H9 (cell line): ENCODE measurements at regions not wholly inside any gene's neighbourhood (a gene's known extent, or its start where the extent isn't known, plus 50 kb on each side); places are given as distances from the start of the nearest gene placed in this dataset.

Experiments
- DNase-seq: peaks from one replicate; pipeline ENCODE4 v3.0.0-alpha.2; 2017
- H2AFZ ChIP-seq: one replicate; pipeline ENCODE4 v1.6.1; 2013; ENCODE audit warnings: mild to moderate bottlenecking, low read length, control low read depth, moderate library complexity
- H2AK5ac ChIP-seq: 2 replicates; pipeline ENCODE4 v1.6.1; 2013; ENCODE audit warnings: low read length, control low read depth, mixed read lengths; ENCODE audit not compliant: insufficient read length
- H2BK120ac ChIP-seq: one replicate; pipeline ENCODE4 v1.6.1; 2013; ENCODE audit warnings: low read depth, mild to moderate bottlenecking, low read length, control low read depth, inconsistent platforms; ENCODE audit not compliant: poor library complexity, severe bottlenecking
- H2BK12ac ChIP-seq: 2 replicates; pipeline ENCODE4 v1.6.1; 2013; ENCODE audit warnings: low read length, control low read depth, mixed read lengths, low read depth; ENCODE audit not compliant: insufficient read length
- H2BK15ac ChIP-seq: 2 replicates; pipeline ENCODE4 v1.6.1; 2013; ENCODE audit warnings: low read depth, low read length, control low read depth
- H2BK20ac ChIP-seq: one replicate; pipeline ENCODE4 v1.6.1; 2013; ENCODE audit warnings: low read depth, mild to moderate bottlenecking, low read length, control low read depth, inconsistent platforms; ENCODE audit not compliant: poor library complexity, severe bottlenecking
- H2BK5ac ChIP-seq: 2 replicates; pipeline ENCODE4 v1.6.1; 2013; ENCODE audit warnings: low read length, control low read depth, mixed read lengths; ENCODE audit not compliant: insufficient read length
- H3K14ac ChIP-seq: 2 replicates; pipeline ENCODE4 v1.6.1; 2013; ENCODE audit warnings: low read length, control low read depth; ENCODE audit not compliant: insufficient read depth
- H3K18ac ChIP-seq: 2 replicates; pipeline ENCODE4 v1.6.1; 2013; ENCODE audit warnings: low read depth, mild to moderate bottlenecking, mixed read lengths, low read length, control low read depth; ENCODE audit not compliant: insufficient read length
- H3K23ac ChIP-seq: 2 replicates; pipeline ENCODE4 v1.6.1; 2013; ENCODE audit warnings: low read length, control low read depth, mixed read lengths, low read depth; ENCODE audit not compliant: insufficient read length
- H3K23me2 ChIP-seq: 2 replicates; pipeline ENCODE4 v1.6.1; 2013; ENCODE audit warnings: low read depth, mild to moderate bottlenecking, mixed read lengths, low read length, control low read depth; ENCODE audit not compliant: insufficient read length, poor library complexity, severe bottlenecking
- H3K27ac ChIP-seq: 2 replicates; pipeline ENCODE4 v1.5.1; 2013; ENCODE audit warnings: low read length, control low read depth, mixed read lengths, low read depth; ENCODE audit not compliant: insufficient read length
- H3K27me3 ChIP-seq: 2 replicates; pipeline ENCODE4 v1.6.1; 2013; ENCODE audit warnings: low read length, control low read depth, inconsistent platforms; ENCODE audit not compliant: insufficient read depth
- H3K4ac ChIP-seq: 2 replicates; pipeline ENCODE4 v1.6.1; 2013; ENCODE audit warnings: low read depth, mild to moderate bottlenecking, control low read depth, inconsistent platforms, low read length, moderate library complexity
- H3K4me1 ChIP-seq: 2 replicates; pipeline ENCODE4 v1.6.1; 2013; ENCODE audit warnings: low read length, control low read depth, inconsistent platforms; ENCODE audit not compliant: insufficient read depth
- H3K4me2 ChIP-seq: 2 replicates; pipeline ENCODE4 v1.6.1; 2013; ENCODE audit warnings: low read length, control low read depth, mixed read lengths; ENCODE audit not compliant: insufficient read length, insufficient read depth
- H3K56ac ChIP-seq: 2 replicates; pipeline ENCODE4 v1.6.1; 2013; ENCODE audit warnings: low read depth, mild to moderate bottlenecking, mixed read lengths, low read length, control low read depth; ENCODE audit not compliant: insufficient read length
- H3K79me1 ChIP-seq: 2 replicates; pipeline ENCODE4 v1.6.1; 2013; ENCODE audit warnings: low read depth, mild to moderate bottlenecking, moderate library complexity, low read length, control low read depth, inconsistent platforms; ENCODE audit not compliant: insufficient read depth, poor library complexity, severe bottlenecking
- H3K79me2 ChIP-seq: 2 replicates; pipeline ENCODE4 v1.6.1; 2013; ENCODE audit warnings: low read length, control low read depth, inconsistent platforms; ENCODE audit not compliant: insufficient read depth
- H3K9ac ChIP-seq: 2 replicates; pipeline ENCODE4 v1.6.1; 2013; ENCODE audit warnings: low read length, control low read depth, mixed read lengths; ENCODE audit not compliant: insufficient read length; ENCODE audit errors: extremely low read depth
- H3K9me3 ChIP-seq: one replicate; pipeline ENCODE4 v1.6.1; 2013; ENCODE audit warnings: low read depth, low read length, inconsistent platforms; ENCODE audit not compliant: control insufficient read depth
- H3T11ph ChIP-seq: one replicate; pipeline ENCODE4 v1.6.1; 2013; ENCODE audit warnings: mild to moderate bottlenecking, low read length, control low read depth, inconsistent platforms
- H4K20me1 ChIP-seq: one replicate; pipeline ENCODE4 v1.6.1; 2013; ENCODE audit not compliant: control insufficient read depth, insufficient read length, insufficient read depth
- H4K5ac ChIP-seq: 2 replicates; pipeline ENCODE4 v1.6.1; 2013; ENCODE audit warnings: low read depth, mild to moderate bottlenecking, mixed read lengths, low read length, control low read depth; ENCODE audit not compliant: insufficient read length
- H4K8ac ChIP-seq: replicated peaks from 2 replicates; pipeline ENCODE4 v1.6.1; 2013; ENCODE audit warnings: low read length, control low read depth, mixed read lengths, low read depth; ENCODE audit not compliant: insufficient read length
- H4K91ac ChIP-seq: 2 replicates; pipeline ENCODE4 v1.6.1; 2013; ENCODE audit warnings: low read depth, mild to moderate bottlenecking, moderate library complexity, mixed read lengths, low read length, control low read depth; ENCODE audit not compliant: insufficient read length
- H3K27ac Mint-ChIP-seq, 3 experiments: 2 replicates in 2 of 3; 3 replicates in 1 of 3; pipeline ENCODE4 v1.8.0; 2020 to 2021; ENCODE audit warnings: mixed read lengths in 3 of 3, mild to moderate bottlenecking in 1 of 3, moderate library complexity in 1 of 3
- H3K27me3 Mint-ChIP-seq: 2 replicates; pipeline ENCODE4 v1.8.0; 2021; ENCODE audit warnings: low read depth, mild to moderate bottlenecking, moderate library complexity, mixed read lengths
- H3K36me3 Mint-ChIP-seq, 3 experiments: 2 replicates in 2 of 3; 3 replicates in 1 of 3; pipeline ENCODE4 v1.8.0; 2020 to 2021; ENCODE audit warnings: low read depth in 3 of 3, mixed read lengths in 3 of 3; ENCODE audit not compliant: insufficient read depth in 1 of 3
- H3K4me1 Mint-ChIP-seq, 2 experiments: 2 replicates each; pipeline ENCODE4 v1.8.0; 2020; ENCODE audit warnings: mixed read lengths in 2 of 2
- H3K4me3 Mint-ChIP-seq, 2 experiments: 2 replicates in 1 of 2; 3 replicates in 1 of 2; pipeline ENCODE4 v1.8.0; 2020 to 2021; ENCODE audit warnings: mild to moderate bottlenecking in 2 of 2, mixed read lengths in 2 of 2, moderate library complexity in 1 of 2
- H3K9me3 Mint-ChIP-seq, 2 experiments: 2 replicates in 1 of 2; 3 replicates in 1 of 2; pipeline ENCODE4 v1.8.0; 2020; ENCODE audit warnings: mild to moderate bottlenecking in 2 of 2, mixed read lengths in 2 of 2, moderate library complexity in 1 of 2
- CTCF ChIP-seq: fragments of 200-600 bp; sonication (generic); conservative IDR thresholded peaks from 3 replicates; pipeline ENCODE4 v1.8.0; 2021; ENCODE audit warnings: antibody characterized with exemption, mild to moderate bottlenecking
- WGBS: extraction: QIAGEN DNeasy Blood & Tissue Kit; methylation state at CpG from one replicate; pipeline ENCODE4 v1.1.7; 2013; ENCODE audit warnings: missing lambda C conversion rate, low lambda C conversion rate, mixed read lengths; ENCODE audit not compliant: insufficient read length; ENCODE audit errors: extremely low coverage; 5-methylcytosine and 5-hydroxymethylcytosine counted together

GRCh38 chr15:92705764-92706163 is 50.2 kb upstream of the FAM174B start:
- Histone ChIP-seq H3K4me1 (no peaks in the 10 kb centered on the region), H3K9me3 (no peaks in the 10 kb centered on the region), H3K23me2 (no peaks in the 10 kb centered on the region), H3K56ac (no peak overlapping the region), H3T11ph (no peak overlapping the region), H2BK12ac (no peak overlapping the region), H3K27ac (no peak overlapping the region), H3K14ac (no peak overlapping the region), H3K27me3 (no peaks in the 10 kb centered on the region), H3K23ac (no peak overlapping the region), H4K8ac (no peak overlapping the region), H2BK120ac (no peak overlapping the region), H3K18ac (no peak overlapping the region), H2BK5ac (no peak overlapping the region), H4K20me1 (no peaks in the 10 kb centered on the region), H4K5ac (no peak overlapping the region), H3K79me1 (no peaks in the 10 kb centered on the region), H2AFZ (no peak overlapping the region), H3K4ac (no peak overlapping the region), H3K4me2 (no peak overlapping the region), H2BK20ac (no peak overlapping the region), H2AK5ac (no peak overlapping the region), H3K79me2 (no peaks in the 10 kb centered on the region), H3K9ac (no peak overlapping the region), H4K91ac (no peak overlapping the region), H2BK15ac (no peak overlapping the region)
- TF ChIP-seq CTCF: no peak
- no peak overlapping the region for H3K4me3 Mint-ChIP-seq
- no peak overlapping the region for H3K27ac Mint-ChIP-seq
- H3K27me3 Mint-ChIP-seq: no peaks in the 10 kb centered on the region; the same call in none of the 2 replicates
- no peaks in the 10 kb centered on the region for H3K36me3 Mint-ChIP-seq
- WGBS: no CpG with 5 or more reads among the region's 1 CpG
- H3K9me3 Mint-ChIP-seq: no peaks in the 10 kb centered on the region
- DNase-seq: no peak
- peaks cover 23 to 25% of the 10 kb centered on the region in 2 experiments for H3K4me1 Mint-ChIP-seq
